Renal cortical epithelial cell (primary cell): ENCODE measurements at regions not wholly inside any gene's neighbourhood (a gene's known extent, or its start where the extent isn't known, plus 50 kb on each side); places are given as distances from the start of the nearest gene placed in this dataset.

ENCODE experiments used
- DNase-seq: peaks from one replicate; pipeline ENCODE4 v3.0.0-alpha.2; 2011; ENCODE audit warnings: low read depth

GRCh38 chr4:181728305-181728966 is 514.8 kb upstream of the TENM3 start:
- no peak for DNase-seq

GRCh38 chr4:181731900-181732299 is 511.3 kb upstream of the TENM3 start:
- DNase-seq, result no peak

- DNase-seq, result no peak
These were observed 505.5 kb upstream of the TENM3 start for GRCh38 chr4:181737744-181738143.

- no peak for DNase-seq
These were observed 504.2 kb upstream of the TENM3 start for GRCh38 chr4:181739031-181739430.

GRCh38 chr4:181741513-181741912 is 501.7 kb upstream of the TENM3 start:
- DNase-seq, result no peak

GRCh38 chr4:181745933-181746625 is 497.1 kb upstream of the TENM3 start:
- DNase-seq, result no peak

GRCh38 chr4:181748581-181748980 is 494.6 kb upstream of the TENM3 start:
- no peak for DNase-seq

GRCh38 chr4:181752516-181752915 is 490.7 kb upstream of the TENM3 start:
- DNase-seq, result no peak

- DNase-seq, result no peak
These were observed 490.0 kb upstream of the TENM3 start for GRCh38 chr4:181753207-181753606.

GRCh38 chr4:181755846-181756245 is 487.4 kb upstream of the TENM3 start:
- DNase-seq, result no peak

- DNase-seq, result no peak
These were observed 486.6 kb upstream of the TENM3 start for GRCh38 chr4:181756451-181757095.

- no peak for DNase-seq
These were observed 486.1 kb upstream of the TENM3 start for GRCh38 chr4:181757098-181757497.

- DNase-seq, result no peak
These were observed 485.1 kb upstream of the TENM3 start for GRCh38 chr4:181757910-181758660.

GRCh38 chr4:181760560-181760959 is 482.6 kb upstream of the TENM3 start:
- DNase-seq, result no peak

GRCh38 chr4:181761156-181761555 is 482.0 kb upstream of the TENM3 start:
- DNase-seq, result no peak

GRCh38 chr4:181766061-181766548 is 477.1 kb upstream of the TENM3 start:
- no peak for DNase-seq

GRCh38 chr4:181770971-181771370 is 472.2 kb upstream of the TENM3 start:
- no peak for DNase-seq

- no peak for DNase-seq
These were observed 467.9 kb upstream of the TENM3 start for GRCh38 chr4:181775298-181775697.

- no peak for DNase-seq
These were observed 466.7 kb upstream of the TENM3 start for GRCh38 chr4:181776264-181777054.

GRCh38 chr4:181777518-181777917 is 465.7 kb upstream of the TENM3 start:
- no peak for DNase-seq

GRCh38 chr4:181784881-181785280 is 458.3 kb upstream of the TENM3 start:
- no peak for DNase-seq
